Smooth muscle cell (in vitro differentiated cells): ENCODE measurements at regions not wholly inside any gene's neighbourhood (a gene's known extent, or its start where the extent isn't known, plus 50 kb on each side); places are given as distances from the start of the nearest gene placed in this dataset.
"Not testable (repeated sequence)": the region's sequence is repeated elsewhere in the genome, so short reads cannot be mapped to it uniquely, and the experiment has no call there.

Source experiments
- DNase-seq: peaks from one replicate; lab custom pipeline; 2025; ENCODE audit not compliant: unreplicated experiment; lab: John Stamatoyannopoulos, UW
- H2AFZ ChIP-seq: fragments of 200-600 bp; sonication (generic); 2 replicates; pipeline ENCODE4 v1.6.0; 2016; ENCODE audit warnings: antibody characterized with exemption, low read depth, mild to moderate bottlenecking
- H3F3A ChIP-seq: fragments of 200-600 bp; sonication (generic); 2 replicates; pipeline ENCODE4 v1.6.0; 2017; ENCODE audit warnings: antibody characterized with exemption, low read depth
- H3K27ac ChIP-seq: fragments of 200-600 bp; sonication (generic); 2 replicates; pipeline ENCODE4 v1.5.1; 2016; ENCODE audit warnings: low read depth, mild to moderate bottlenecking
- H3K27me3 ChIP-seq: fragments of 200-600 bp; sonication (generic); 2 replicates; pipeline ENCODE4 v1.6.1; 2016; ENCODE audit warnings: low read depth, mild to moderate bottlenecking
- H3K36me3 ChIP-seq: fragments of 200-600 bp; sonication (generic); 2 replicates; pipeline ENCODE4 v1.5.1; 2016; ENCODE audit warnings: low read depth
- H3K4me1 ChIP-seq: fragments of 200-600 bp; sonication (generic); 2 replicates; pipeline ENCODE4 v1.5.1; 2016; ENCODE audit warnings: low read depth
- H3K4me2 ChIP-seq: fragments of 200-600 bp; sonication (generic); 2 replicates; pipeline ENCODE4 v1.6.0; 2016; ENCODE audit warnings: mild to moderate bottlenecking
- H3K4me3 ChIP-seq: fragments of 200-600 bp; sonication (generic); 2 replicates; pipeline ENCODE4 v1.5.1; 2016; ENCODE audit warnings: mild to moderate bottlenecking
- H3K79me2 ChIP-seq: fragments of 200-600 bp; sonication (generic); 2 replicates; pipeline ENCODE4 v1.6.0; 2016; ENCODE audit warnings: low read depth, mild to moderate bottlenecking
- H3K9ac ChIP-seq: fragments of 200-600 bp; sonication (generic); 2 replicates; pipeline ENCODE4 v1.6.0; 2016; ENCODE audit warnings: low read depth
- H3K9me3 ChIP-seq: fragments of 200-600 bp; sonication (generic); replicated peaks from 2 replicates; pipeline ENCODE4 v1.5.1; 2016; ENCODE audit warnings: low read depth
- H4K20me1 ChIP-seq: fragments of 200-600 bp; sonication (generic); 2 replicates; pipeline ENCODE4 v1.6.0; 2016; ENCODE audit warnings: low read depth
- CTCF ChIP-seq: fragments of 200-600 bp; sonication (generic); IDR thresholded peaks from 2 replicates; pipeline ENCODE4 v1.5.1; 2017; ENCODE audit warnings: borderline replicate concordance, mild to moderate bottlenecking, antibody characterized with exemption; ENCODE audit not compliant: insufficient read depth, poor library complexity, severe bottlenecking
- WGBS: methylation state at CpG from one replicate; pipeline ENCODE4 v1.1.7; 2016; ENCODE audit warnings: low lambda C conversion rate; 5-methylcytosine and 5-hydroxymethylcytosine counted together

GRCh38 chr22:23433127-23434005, 146.7 kb downstream of the IGLL1 start:
- H3K27me3 ChIP-seq, result not testable (repeated sequence)

GRCh38 chr22:23432719-23433118, 147.4 kb downstream of the IGLL1 start:
- not testable (repeated sequence) for H4K20me1 ChIP-seq, H3K79me2 ChIP-seq, H3K27me3 ChIP-seq, H3K4me3 ChIP-seq, H3K4me1 ChIP-seq, DNase-seq, H3K9ac ChIP-seq, H3F3A ChIP-seq, H3K27ac ChIP-seq, H3K9me3 ChIP-seq, H2AFZ ChIP-seq, H3K36me3 ChIP-seq
- peak overlapping the region; percentile 77 for H3K4me2 ChIP-seq
- WGBS, result 88% methylated on average over 10 of the region's 10 CpGs

More at GRCh38 chr22:23433127-23434005, 146.7 kb downstream of the IGLL1 start:
- H4K20me1 ChIP-seq, H3K9ac ChIP-seq, H3K36me3 ChIP-seq, H3K27ac ChIP-seq, H3K79me2 ChIP-seq, H3K9me3 ChIP-seq, H3F3A ChIP-seq, DNase-seq, H3K4me1 ChIP-seq: not testable (repeated sequence)
- Histone ChIP-seq H2AFZ (peak overlapping the region; percentile 62), H3K4me2 (peak overlapping the region; percentile 77), H3K4me3 (peak overlapping the region; percentile 45)
- WGBS, result 30% methylated on average over 34 of the region's 35 CpGs
- TF ChIP-seq CTCF, result peak; percentile 36

- Histone ChIP-seq H3K36me3 (no peaks in the 10 kb centered on the region), H3K27me3 (no peaks in the 10 kb centered on the region), H3K27ac (no peak overlapping the region), H3K9ac (no peak overlapping the region), H4K20me1 (no peaks in the 10 kb centered on the region), H2AFZ (no peak overlapping the region), H3K79me2 (no peaks in the 10 kb centered on the region), H3F3A (no peaks in the 10 kb centered on the region), H3K4me2 (no peak overlapping the region), H3K4me1 (peaks cover 5% of the 10 kb centered on the region), H3K9me3 (no peaks in the 10 kb centered on the region), H3K4me3 (no peak overlapping the region)
- 84% methylated on average over 20 of the region's 20 CpGs for WGBS
- no peak for DNase-seq
- no peak for TF ChIP-seq CTCF
Observed at GRCh38 chr22:23431337-23432072, 148.6 kb downstream of the IGLL1 start.

GRCh38 chr22:23424551-23425068, 155.5 kb downstream of the IGLL1 start:
- WGBS, result 80% methylated on average over 5 of the region's 5 CpGs
- not testable (repeated sequence) for H3K4me3 ChIP-seq, H3K9me3 ChIP-seq, H4K20me1 ChIP-seq, H3K4me2 ChIP-seq, H3K9ac ChIP-seq, H3K79me2 ChIP-seq, H3K27ac ChIP-seq, H3K27me3 ChIP-seq, DNase-seq, H3K36me3 ChIP-seq, H2AFZ ChIP-seq, H3F3A ChIP-seq, H3K4me1 ChIP-seq
